LoVo (cell line): ENCODE measurements at regions not wholly inside any gene's neighbourhood (a gene's known extent, or its start where the extent isn't known, plus 50 kb on each side); places are given as distances from the start of the nearest gene placed in this dataset.

Experiments used
- DNase-seq: peaks from one replicate; pipeline ENCODE4 v3.0.0-alpha.2; 2016; ENCODE audit warnings: low spot score

DNA sequence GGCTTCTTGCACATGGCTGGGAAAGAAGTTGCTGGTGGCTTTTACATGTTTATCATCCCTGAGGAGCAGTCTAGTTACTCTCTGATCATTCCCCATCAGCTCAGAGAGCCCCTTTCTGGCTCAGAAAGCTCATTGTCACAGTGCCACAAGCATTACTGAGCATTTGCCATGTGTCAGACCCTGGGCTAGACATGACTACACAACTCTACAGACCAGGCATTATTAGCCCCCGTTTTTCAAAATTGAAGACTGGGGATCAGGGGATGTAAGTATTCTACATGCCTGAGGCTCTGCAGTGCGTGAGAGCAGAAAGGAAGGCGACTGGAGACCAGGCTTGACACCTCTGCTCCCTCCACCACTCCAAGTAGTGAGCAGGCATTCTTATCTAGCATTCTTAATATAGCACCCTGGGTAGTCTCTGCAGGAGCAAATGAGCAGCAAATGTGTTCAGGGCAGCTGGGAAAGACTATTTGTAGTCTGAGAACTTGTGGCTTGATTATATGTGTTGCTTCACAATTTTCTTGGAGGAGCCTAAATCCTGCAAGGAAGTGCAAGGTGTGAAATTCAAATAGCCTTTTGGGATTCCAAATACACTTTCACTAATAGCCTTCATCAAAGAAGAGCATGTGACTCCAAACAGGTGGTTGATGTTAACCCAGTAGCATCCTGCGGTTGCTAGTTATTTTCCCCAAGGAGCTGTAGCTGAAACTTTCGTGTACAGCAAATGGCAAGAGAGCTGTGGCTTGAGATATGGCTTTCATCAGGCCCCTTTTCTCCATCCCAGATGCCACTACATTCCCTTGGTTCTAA is 143.2 kb downstream of the DDX1 start:
- no peak for DNase-seq

- no peak for DNase-seq
Observed at GRCh38 chr2:15735484-15736326, 144.0 kb downstream of the DDX1 start.

- DNase-seq: no peak
Observed at GRCh38 chr2:15736396-15737180, 144.9 kb downstream of the DDX1 start.

DNA sequence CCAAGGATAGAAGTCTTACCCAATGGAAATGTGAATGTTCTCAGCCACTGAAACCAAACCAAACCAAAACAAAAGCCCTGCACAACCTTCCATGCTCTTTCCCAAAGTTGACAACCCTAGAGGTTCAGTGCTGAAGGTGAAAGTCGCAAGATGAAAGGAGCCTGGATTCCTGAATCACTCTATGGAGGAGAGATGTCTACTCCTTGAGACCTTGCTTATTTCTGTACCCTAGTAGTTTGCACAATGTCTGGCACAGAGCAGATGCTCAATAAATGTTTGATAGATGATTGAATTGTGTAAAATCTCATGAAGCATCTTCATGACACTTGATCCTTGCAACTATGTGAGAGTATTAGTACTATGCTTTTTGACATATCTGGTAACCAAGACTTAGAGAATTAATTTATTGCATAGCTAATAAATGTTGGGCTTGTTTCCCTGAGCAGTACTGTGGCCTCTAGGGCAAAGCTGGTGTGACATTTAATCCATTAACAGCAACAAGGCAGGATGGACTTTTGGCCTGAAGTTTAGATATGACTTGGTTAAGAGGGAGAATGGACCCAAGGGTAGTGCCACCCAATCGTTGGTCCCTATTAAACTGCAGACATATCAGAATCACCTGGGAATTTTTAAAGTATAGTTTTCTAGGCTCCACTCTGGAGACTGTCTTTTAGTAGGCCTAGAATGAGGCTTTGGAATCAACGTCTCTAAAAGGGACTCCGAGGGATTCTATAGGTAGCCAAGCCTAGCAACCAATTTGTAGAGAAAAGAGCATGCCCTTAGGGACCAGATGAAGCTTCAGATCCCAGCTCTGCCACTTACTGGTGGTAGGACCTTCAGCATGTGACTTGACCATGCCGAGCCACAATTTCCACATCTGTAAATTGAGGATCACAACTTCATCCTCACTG is 145.9 kb downstream of the DDX1 start:
- no peak for DNase-seq

- DNase-seq: no peak
Observed at GRCh38 chr2:15738225-15738546, 146.5 kb downstream of the DDX1 start.

- no peak for DNase-seq
Observed at GRCh38 chr2:15738943-15739342, 147.3 kb downstream of the DDX1 start.

DNA sequence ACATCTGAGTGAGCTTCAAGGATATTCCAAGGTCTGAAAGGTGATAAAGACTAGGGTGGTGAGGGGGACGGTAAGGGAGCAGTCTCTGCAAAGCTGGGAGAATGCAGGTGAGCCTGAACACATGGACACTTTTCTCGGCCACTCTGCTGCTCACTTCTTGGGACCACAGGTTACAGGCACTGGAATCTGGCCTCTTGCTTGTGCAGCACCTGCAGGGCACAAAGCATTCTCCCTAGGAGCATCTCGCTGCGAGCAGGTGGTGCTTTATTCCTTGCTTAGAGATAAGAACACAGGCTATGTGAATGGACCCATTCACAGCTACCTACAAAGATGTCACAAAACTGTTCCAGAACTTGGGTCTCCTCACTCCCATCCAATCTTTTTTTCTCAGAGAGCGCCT is 153.2 kb downstream of the DDX1 start:
- no peak for DNase-seq

GRCh38 chr2:15745350-15745749 is 153.7 kb downstream of the DDX1 start:
- DNase-seq: no peak

DNA sequence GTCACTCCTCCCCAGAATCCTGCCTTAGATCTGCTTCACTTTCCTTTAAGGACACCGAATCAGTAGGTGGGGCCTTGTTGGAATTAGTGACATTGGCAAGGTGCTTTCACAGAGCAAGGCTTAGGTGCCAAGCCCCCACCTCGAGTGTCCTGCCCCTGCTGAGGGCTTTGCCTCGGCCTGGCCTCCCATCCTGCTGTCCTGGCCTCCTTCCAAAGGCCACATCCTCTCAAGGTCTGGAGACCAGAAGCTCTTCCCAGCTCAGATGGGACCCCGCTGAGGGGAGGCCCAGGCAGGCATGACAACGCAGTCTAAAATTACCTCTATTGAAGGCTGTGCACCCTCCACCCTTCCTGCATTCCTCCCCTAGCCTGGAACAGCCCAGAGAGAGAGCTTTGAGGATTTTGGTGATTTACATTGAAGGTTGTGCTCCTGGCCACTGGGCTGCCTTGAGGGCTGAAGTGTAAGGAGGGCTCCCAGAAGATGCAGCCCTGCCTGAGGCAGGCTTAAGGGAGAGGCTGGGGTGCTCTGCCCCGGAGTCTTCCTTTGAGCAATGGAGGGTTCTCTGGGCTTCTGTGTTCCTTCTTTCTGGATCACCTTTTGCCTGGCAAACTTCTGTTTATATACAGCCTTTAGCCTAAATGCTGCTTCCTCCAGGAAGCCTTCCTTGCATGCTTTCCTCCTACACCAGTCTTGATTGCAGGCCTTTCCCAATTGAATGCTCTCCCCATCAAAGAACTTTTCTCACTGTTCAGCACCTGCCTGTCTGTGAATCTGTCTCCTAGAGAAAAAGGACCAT is 154.4 kb downstream of the DDX1 start:
- no peak for DNase-seq

GRCh38 chr2:15746703-15747550 is 155.3 kb downstream of the DDX1 start:
- no peak for DNase-seq

GRCh38 chr2:15747603-15748471 is 156.2 kb downstream of the DDX1 start:
- no peak for DNase-seq

GRCh38 chr2:15748736-15749323 is 157.2 kb downstream of the DDX1 start:
- peak; percentile 25 for DNase-seq

GRCh38 chr2:15749460-15750432 is 158.1 kb downstream of the DDX1 start:
- no peak for DNase-seq

DNA sequence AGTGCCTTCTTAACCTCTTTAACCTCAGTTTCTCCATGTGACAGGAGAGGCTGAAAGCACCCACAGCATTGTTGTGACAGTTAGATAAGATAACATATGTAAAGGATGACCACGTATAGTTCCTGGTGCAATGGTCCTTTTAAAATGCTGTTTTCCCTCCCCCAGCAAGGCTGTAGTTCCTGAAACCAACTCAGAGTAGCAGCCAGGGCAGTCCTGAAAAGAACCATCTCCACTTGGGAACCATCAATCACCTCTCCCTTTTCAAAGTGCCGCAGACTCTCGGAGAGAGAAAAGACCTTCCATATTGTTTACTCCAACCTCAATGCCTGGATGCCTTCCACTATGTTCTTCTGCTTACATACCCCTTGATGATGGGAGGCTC is 158.8 kb downstream of the DDX1 start:
- DNase-seq: no peak

GRCh38 chr2:15750822-15751329 is 159.2 kb downstream of the DDX1 start:
- no peak for DNase-seq

GRCh38 chr2:15751477-15751876 is 159.8 kb downstream of the DDX1 start:
- DNase-seq: no peak
